HepG2 (cell line): ENCODE measurements at regions not wholly inside any gene's neighbourhood (a gene's known extent, or its start where the extent isn't known, plus 50 kb on each side); places are given as distances from the start of the nearest gene placed in this dataset.

ENCODE experiments used
- CEBPB ChIP-seq: IDR thresholded peaks from 2 replicates; pipeline ENCODE4 v1.6.1; 2011; ENCODE audit warnings: low read depth, low read length, improper control_type of control experiment, borderline replicate concordance
- POLR2A ChIP-seq, 2 experiments: IDR thresholded peaks; 2 replicates each; pipeline ENCODE4 v1.6.1; 2011; ENCODE audit warnings: low read depth in 2 of 2, low read length in 2 of 2, mild to moderate bottlenecking in 1 of 2, moderate library complexity in 1 of 2; ENCODE audit not compliant: insufficient read depth in 1 of 2

DNA sequence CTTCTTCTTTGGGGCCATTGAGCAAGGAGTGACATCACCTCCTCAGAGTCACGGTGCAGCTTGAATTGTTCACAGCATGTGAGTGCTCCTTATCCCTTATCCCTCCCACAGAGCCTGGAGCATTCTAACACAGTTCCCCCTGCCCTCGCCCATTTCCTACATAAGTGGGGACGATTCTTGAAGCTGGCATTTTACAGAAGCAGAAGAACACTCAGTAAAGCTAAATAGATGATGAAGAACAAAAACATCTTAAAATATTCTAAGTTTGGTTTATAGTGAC lies 135.8 kb upstream of the APCDD1 start:
- TF ChIP-seq CEBPB (no peak), POLR2A (IDR thresholded peaks at IDR 0.05; ENCODE audit: insufficient read depth in 1 of 2, low read depth in 2 of 2, low read length in 2 of 2) (no peak)
